NCI-H187 treated with DMSO at 0.1 percent for 48 hours (cell line): ENCODE measurements at regions not wholly inside any gene's neighbourhood (a gene's known extent, or its start where the extent isn't known, plus 50 kb on each side); places are given as distances from the start of the nearest gene placed in this dataset.

Experiments used
- DNase-seq: peaks from one replicate; lab custom pipeline; 2025; lab: John Stamatoyannopoulos, UW

- no peak for DNase-seq
Observed at GRCh38 chr4:38230821-38231563, 270.8 kb downstream of the PTTG2 start.

GRCh38 chr4:38231626-38232025 is 271.4 kb downstream of the PTTG2 start:
- no peak for DNase-seq

DNA sequence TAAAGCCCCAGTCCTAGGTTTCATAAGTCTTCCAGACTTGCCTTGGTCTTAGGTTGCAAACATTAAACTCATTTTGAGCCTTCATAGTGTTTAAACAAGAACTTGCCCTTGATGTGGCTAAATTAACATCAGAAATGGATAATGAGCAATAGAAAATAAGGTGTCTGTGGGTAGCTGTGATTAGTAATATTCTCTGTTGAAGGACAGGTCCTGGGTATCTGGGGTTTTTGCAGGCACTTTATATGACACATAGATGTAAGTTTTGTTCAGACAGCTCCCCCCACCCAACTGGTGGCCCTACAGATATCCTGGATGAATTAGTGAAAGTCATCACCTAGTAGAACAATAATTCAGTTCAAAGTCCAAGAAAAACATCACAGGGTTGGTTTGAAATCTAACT is 272.5 kb downstream of the PTTG2 start:
- DNase-seq: no peak

DNA sequence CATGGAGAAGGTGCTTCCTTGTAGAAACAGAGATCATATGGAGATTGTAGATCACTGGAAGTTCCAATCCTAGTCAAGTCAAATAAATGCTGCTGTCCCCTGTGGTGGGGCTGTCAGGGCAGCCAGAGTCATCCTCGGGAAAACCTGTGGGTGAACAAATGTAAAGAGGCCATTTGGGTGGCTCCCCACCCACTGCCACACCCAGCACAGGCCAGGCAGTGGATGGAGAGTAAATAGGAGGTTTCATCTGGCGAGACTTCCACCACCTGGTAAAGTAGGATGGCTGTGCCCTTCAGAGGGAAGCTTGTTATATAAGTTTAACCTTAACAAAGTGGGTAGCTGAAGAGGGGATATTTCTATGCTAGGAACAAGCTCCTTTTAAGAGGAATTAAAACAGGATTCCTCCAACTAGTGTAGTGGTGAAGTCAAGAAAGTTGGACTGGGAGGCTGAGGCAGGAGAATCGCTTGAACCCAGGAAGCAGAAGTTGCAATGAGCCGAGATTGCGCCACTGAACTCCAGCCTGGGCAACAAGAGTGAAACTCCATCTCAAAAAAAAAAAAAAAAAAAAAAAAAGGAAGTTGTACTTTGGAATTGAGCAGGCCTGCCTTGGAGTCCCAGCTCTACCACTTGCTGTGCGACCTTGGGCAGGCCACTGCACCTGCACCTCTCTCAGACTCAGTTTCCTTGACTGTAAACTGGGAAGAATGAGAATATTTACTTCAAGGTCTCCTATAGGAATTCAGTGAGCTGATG is 273.7 kb downstream of the PTTG2 start:
- no peak for DNase-seq

- DNase-seq: no peak
Observed at GRCh38 chr4:38235354-38235753, 275.2 kb downstream of the PTTG2 start.

GRCh38 chr4:38236003-38236402 is 275.8 kb downstream of the PTTG2 start:
- DNase-seq: no peak

GRCh38 chr4:38236503-38236902 is 276.3 kb downstream of the PTTG2 start:
- DNase-seq: no peak

DNA sequence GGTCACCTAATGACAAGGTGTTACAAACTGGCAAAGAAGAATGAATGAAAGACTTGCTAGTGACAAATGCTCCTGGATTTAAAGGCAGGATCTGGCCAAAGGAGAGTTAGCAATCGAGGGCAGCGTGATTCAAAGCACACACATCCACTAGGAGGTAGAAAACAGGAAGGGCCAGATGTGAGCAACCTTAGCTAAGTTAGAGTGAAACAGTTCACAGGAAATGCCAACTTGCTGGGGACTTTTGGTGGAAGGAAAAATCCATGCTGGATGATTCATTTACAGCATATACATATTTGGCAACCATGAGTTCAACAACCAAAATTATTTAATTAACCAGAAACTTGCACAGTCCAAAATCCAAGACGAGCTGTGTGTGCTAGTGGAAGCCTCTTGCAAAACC is 276.9 kb downstream of the PTTG2 start:
- DNase-seq: no peak

DNA sequence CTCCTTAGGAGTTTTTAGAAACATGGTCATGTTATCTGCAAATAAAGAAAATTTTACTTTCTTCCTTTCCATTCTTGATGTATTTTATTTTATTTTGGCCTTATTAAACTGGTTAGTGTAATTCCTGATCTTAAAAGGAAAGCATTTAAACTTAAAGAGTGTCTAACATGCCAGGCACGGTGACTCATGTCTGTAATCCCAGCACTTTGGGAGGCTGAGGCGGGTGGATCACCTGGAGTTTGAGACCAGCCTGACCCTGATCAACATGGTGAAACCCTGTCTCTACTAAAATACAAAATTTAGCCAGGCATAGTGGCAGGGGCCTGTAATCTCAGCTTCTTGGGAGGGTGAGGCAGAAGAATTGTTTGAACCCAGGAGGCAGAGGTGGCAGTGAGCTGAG is 281.3 kb downstream of the PTTG2 start:
- DNase-seq: no peak

- no peak for DNase-seq
Observed at GRCh38 chr4:38242101-38242500, 281.9 kb downstream of the PTTG2 start.

GRCh38 chr4:38242822-38243387 is 282.7 kb downstream of the PTTG2 start:
- no peak for DNase-seq

GRCh38 chr4:38243388-38244053 is 283.3 kb downstream of the PTTG2 start:
- no peak for DNase-seq

- DNase-seq: no peak
Observed at GRCh38 chr4:38254825-38255224, 294.6 kb downstream of the PTTG2 start.

GRCh38 chr4:38255572-38255971 is 295.4 kb downstream of the PTTG2 start:
- no peak for DNase-seq

DNA sequence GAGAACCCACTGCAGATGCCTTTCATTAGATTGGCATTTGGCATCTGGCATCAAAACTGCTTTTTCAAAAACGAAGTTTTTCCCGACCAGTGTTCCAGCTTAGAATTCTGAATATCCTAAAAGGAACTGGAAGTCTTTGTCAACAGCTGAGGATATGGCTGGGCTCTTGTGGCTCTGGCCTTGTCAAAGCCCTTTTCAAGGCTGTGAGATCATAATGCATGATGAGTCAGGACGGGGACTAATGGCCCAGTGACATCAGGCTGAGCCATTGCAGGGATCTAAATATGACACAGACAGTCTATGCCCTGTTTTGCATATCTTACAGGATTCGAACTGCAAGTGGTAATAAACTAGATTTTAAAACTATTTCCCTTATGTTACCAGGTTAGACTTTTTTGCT is 306.4 kb downstream of the PTTG2 start:
- no peak for DNase-seq

- DNase-seq: no peak
Observed at GRCh38 chr4:38268108-38268820, 308.1 kb downstream of the PTTG2 start.

GRCh38 chr4:38268837-38269236 is 308.6 kb downstream of the PTTG2 start:
- DNase-seq: peak; percentile 52

DNA sequence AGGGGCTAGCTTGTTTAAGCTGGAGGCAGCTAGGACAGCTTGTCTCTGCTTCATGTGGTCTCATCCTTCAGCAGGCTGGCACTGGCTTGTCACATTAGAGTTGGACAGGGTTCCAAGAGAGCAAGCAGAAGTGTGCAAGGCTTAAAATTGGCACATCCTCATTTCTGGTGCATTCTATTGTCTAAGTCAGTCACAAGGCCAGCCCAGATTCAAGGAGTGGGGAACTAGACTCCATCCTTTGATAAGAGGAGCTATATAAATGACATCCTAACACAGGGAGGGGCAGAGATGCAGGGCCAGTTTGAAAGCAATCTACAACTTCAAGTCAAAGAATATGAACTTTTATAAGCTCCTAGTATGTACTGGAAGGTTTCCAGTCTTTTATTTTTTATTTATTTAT is 313.2 kb downstream of the PTTG2 start:
- DNase-seq: no peak

GRCh38 chr4:38275331-38276100 is 315.3 kb downstream of the PTTG2 start:
- peak; percentile 97 for DNase-seq

- no peak for DNase-seq
Observed at GRCh38 chr4:38278255-38278654, 318.1 kb downstream of the PTTG2 start.

DNA sequence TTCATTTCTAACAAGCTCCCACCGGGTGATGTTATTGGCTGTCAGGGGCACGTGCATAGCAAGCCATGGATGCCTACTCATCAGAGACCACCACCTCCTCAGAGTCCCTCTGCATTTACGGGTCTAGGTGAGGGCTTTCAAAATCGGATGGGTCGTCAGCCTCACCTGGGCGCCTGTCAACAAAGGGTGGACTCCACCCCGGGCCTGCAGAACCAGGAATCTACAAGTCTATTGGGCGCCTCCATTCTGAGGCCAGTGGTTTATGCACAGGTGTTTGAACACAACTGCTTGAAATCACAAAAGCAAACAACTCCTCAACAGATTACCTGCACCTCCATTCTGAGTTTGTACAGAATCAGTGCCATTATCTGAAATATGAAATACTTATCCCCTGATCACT is 318.9 kb downstream of the PTTG2 start:
- DNase-seq: no peak
